HepG2 (cell line): ENCODE measurements at regions not wholly inside any gene's neighbourhood (a gene's known extent, or its start where the extent isn't known, plus 50 kb on each side); places are given as distances from the start of the nearest gene placed in this dataset.

Experiments used
- ATAC-seq: fragments of 200-7000 bp; cut with Tn5 transposase; 3 replicates; pipeline ENCODE4 v1.9.1; 2020; ENCODE audit warnings: mild to moderate bottlenecking, moderate library complexity
- BruUV-seq: library from RNA; stranded (reverse); fragments of 400-500 nt; replicated peaks from 2 replicates; lab custom pipeline; 2021; lab: Mats Ljungman, UMichigan
- CTCF ChIA-PET: fragments of 300-600 bp; formaldehyde crosslinking; extraction: SDS; loops from one replicate; lab custom pipeline; 2021; ENCODE audit warnings: low total read pairs, inconsistent platforms, low intra/inter-chr PET ratio; lab: Yijun Ruan, JAX
- POLR2A ChIA-PET: fragments of 350-600 bp; sonication (Branson Sonifier 250); formaldehyde crosslinking; loops from one replicate; lab custom pipeline; 2020; ENCODE audit warnings: antibody characterized with exemption, inconsistent platforms; lab: Yijun Ruan, JAX
- DNase-seq: peaks from one replicate; pipeline ENCODE4 v3.0.0-alpha.2; 2015; ENCODE audit warnings: low spot score
- FAIRE-seq: peaks from 3 replicates; lab custom pipeline; 2011; peaks lifted over from hg19 to GRCh38; lab: Jason Lieb, UNC
- H2AFZ ChIP-seq: one replicate; pipeline ENCODE4 v1.6.1; 2011; ENCODE audit warnings: low read length, inconsistent platforms
- H3K27ac ChIP-seq: fragments of 300-600 bp; 3 replicates; pipeline ENCODE4 v1.8.0; 2011; ENCODE audit warnings: mixed run types, mild to moderate bottlenecking, mixed read lengths, low read length, inconsistent platforms; ENCODE audit not compliant: insufficient read depth; ENCODE audit errors: extremely low read length
- H3K27me3 ChIP-seq, 2 experiments: fragments of 200-600 bp in 1 of 2; 2 replicates in 1 of 2; 3 replicates in 1 of 2; pipeline versions ENCODE4 v1.6.0 to v1.8.0; 2011; ENCODE audit warnings: low read length in 2 of 2, mild to moderate bottlenecking in 2 of 2, moderate library complexity in 2 of 2, inconsistent platforms in 1 of 2; ENCODE audit not compliant: insufficient read depth in 2 of 2, control insufficient read depth in 1 of 2
- H3K36me3 ChIP-seq, 2 experiments: fragments of 200-600 bp in 1 of 2; replicated peaks in 1 of 2; 2 replicates in 1 of 2; 3 replicates in 1 of 2; pipeline versions ENCODE4 v1.5.1 to v1.8.0; 2011; ENCODE audit warnings: low read length in 2 of 2, inconsistent platforms in 1 of 2; ENCODE audit not compliant: insufficient read depth in 2 of 2, control insufficient read depth in 1 of 2
- H3K4me1 ChIP-seq: 2 replicates; pipeline ENCODE4 v1.5.1; 2012; ENCODE audit warnings: low read length, inconsistent platforms; ENCODE audit not compliant: insufficient read depth
- H3K4me2 ChIP-seq: 2 replicates; pipeline ENCODE4 v1.6.0; 2011; ENCODE audit warnings: low read depth, low read length, inconsistent platforms
- H3K4me3 ChIP-seq, 3 experiments: fragments of 200-600 bp in 1 of 3; sonication (generic), shearing (Covaris generic) in 1 of 3; replicated peaks in 1 of 3; 2 replicates each; pipeline ENCODE4 v1.5.1; 2011 to 2016; ENCODE audit warnings: low read length in 3 of 3, inconsistent platforms in 2 of 3, low read depth in 2 of 3, mild to moderate bottlenecking in 2 of 3, control low read depth in 1 of 3, mixed read lengths in 1 of 3; ENCODE audit not compliant: insufficient read depth in 1 of 3
- H3K79me2 ChIP-seq: one replicate; pipeline ENCODE4 v1.6.1; 2011; ENCODE audit warnings: low read length, inconsistent platforms; ENCODE audit not compliant: insufficient read depth
- H3K9ac ChIP-seq: 2 replicates; pipeline ENCODE4 v1.6.0; 2011; ENCODE audit warnings: mild to moderate bottlenecking, low read depth, low read length, inconsistent platforms; ENCODE audit not compliant: insufficient read depth
- H3K9me3 ChIP-seq: 2 replicates; pipeline ENCODE4 v1.5.1; 2012; ENCODE audit warnings: mild to moderate bottlenecking, low read length
- H4K20me1 ChIP-seq: 2 replicates; pipeline ENCODE4 v1.6.0; 2011; ENCODE audit warnings: inconsistent platforms, mild to moderate bottlenecking, low read length, moderate library complexity; ENCODE audit not compliant: insufficient read depth
- ARHGAP35 ChIP-seq: sonication (generic); formaldehyde crosslinking; IDR thresholded peaks from 2 replicates; pipeline ENCODE4 v1.9.0; 2022; ENCODE audit warnings: mild to moderate bottlenecking, inconsistent platforms, moderate library complexity, missing genetic modification reagents, borderline replicate concordance
- CBFB ChIP-seq: sonication (generic); formaldehyde crosslinking; IDR thresholded peaks from 2 replicates; pipeline ENCODE4 v1.4.0; 2020; ENCODE audit warnings: missing genetic modification reagents
- CREM ChIP-seq, 2 experiments: sonication (generic) in 1 of 2; formaldehyde crosslinking in 1 of 2; IDR thresholded peaks; 2 replicates each; pipeline versions ENCODE4 v1.4.0 to v1.6.1; 2016 to 2020; ENCODE audit warnings: antibody characterized with exemption in 1 of 2, mild to moderate bottlenecking in 1 of 2, missing genetic modification reagents in 1 of 2
- CSRNP2 ChIP-seq: sonication (generic); formaldehyde crosslinking; conservative IDR thresholded peaks from 2 replicates; pipeline ENCODE4 v1.8.0; 2022; ENCODE audit warnings: low read depth, missing genetic modification reagents
- SIX4 ChIP-seq: sonication (generic); formaldehyde crosslinking; IDR thresholded peaks from 2 replicates; pipeline ENCODE4 v1.4.0; 2020; ENCODE audit warnings: missing genetic modification reagents
- SOX6 ChIP-seq, 2 experiments: fragments of 450-650 bp in 1 of 2; sonication (generic) in 1 of 2; formaldehyde crosslinking in 1 of 2; IDR thresholded peaks; 2 replicates each; pipeline versions ENCODE4 v1.4.0 to v1.6.1; 2017 to 2020; ENCODE audit warnings: antibody characterized with exemption in 1 of 2, mild to moderate bottlenecking in 1 of 2, missing genetic modification reagents in 1 of 2
- ZEB1 ChIP-seq: IDR thresholded peaks from 2 replicates; pipeline ENCODE4 v1.6.1; 2012; ENCODE audit warnings: mild to moderate bottlenecking, low read depth, inconsistent platforms; ENCODE audit not compliant: insufficient replicate concordance
- ZNF180 ChIP-seq: sonication (generic); formaldehyde crosslinking; IDR thresholded peaks from 2 replicates; pipeline ENCODE4 v1.4.0; 2020; ENCODE audit warnings: low read depth, missing genetic modification reagents, borderline replicate concordance
- ZNF354B ChIP-seq: sonication (generic); formaldehyde crosslinking; IDR thresholded peaks from 2 replicates; pipeline ENCODE4 v1.8.0; 2022; ENCODE audit warnings: mild to moderate bottlenecking, missing genetic modification reagents
- ZNF383 ChIP-seq: sonication (generic); formaldehyde crosslinking; IDR thresholded peaks from 2 replicates; pipeline ENCODE4 v1.4.0; 2020; ENCODE audit warnings: missing genetic modification reagents, mild to moderate bottlenecking, borderline replicate concordance
- ZNF687 ChIP-seq: sonication (generic); formaldehyde crosslinking; IDR thresholded peaks from 2 replicates; pipeline ENCODE4 v1.5.1; 2020; ENCODE audit warnings: mild to moderate bottlenecking, missing genetic modification reagents, moderate library complexity
- ZNF720 ChIP-seq: sonication (generic); formaldehyde crosslinking; IDR thresholded peaks from 2 replicates; pipeline ENCODE4 v1.4.0; 2020; ENCODE audit warnings: missing genetic modification reagents
- WGBS: methylation state at CpG from one replicate; pipeline ENCODE4 v1.1.6; 2017; ENCODE audit warnings: low lambda C conversion rate; 5-methylcytosine and 5-hydroxymethylcytosine counted together
- in situ Hi-C: cut with HindIII; loops from 2 replicates; pipeline ENCODE4 v1.10.0; 2017; ENCODE audit warnings: low pct_unique_long_range_greater_than_20kb; ENCODE audit not compliant: extremely low pct_ligation_motif_present
- intact Hi-C: fragments of 100-400 bp; cut with micrococcal nuclease; formaldehyde crosslinking; loops from one replicate; pipeline ENCODE4 v1.10.0; 2022; ENCODE audit not compliant: unreplicated experiment

- no peak overlapping the region for H3K4me2 ChIP-seq
- no peaks in the 10 kb centered on the region for H4K20me1 ChIP-seq
- no peaks in the 10 kb centered on the region for H3K27me3 ChIP-seq
- ChIA-PET CTCF (no interaction called here), POLR2A (no interaction called here)
- DNase-seq (no peak), ATAC-seq (no peak), FAIRE-seq (no peak)
- H3K9ac ChIP-seq = no peak overlapping the region
- H3K4me3 ChIP-seq = no peak overlapping the region
- H3K9me3 ChIP-seq = peaks cover 10% of the 10 kb centered on the region
- BruUV-seq = no TSS peak
- no peak for TF ChIP-seq SOX6 (IDR thresholded peaks at IDR 0.05)
- TF ChIP-seq SOX6 (CRISPR knock-in tag; IDR thresholded peaks at IDR 0.05) = no peak
- TF ChIP-seq ZNF720 (CRISPR knock-in tag) = no peak
- TF ChIP-seq CSRNP2 (CRISPR knock-in tag) = no peak
- TF ChIP-seq ZNF383 (CRISPR knock-in tag) = no peak
- TF ChIP-seq ARHGAP35 (CRISPR knock-in tag) = no peak
- TF ChIP-seq ZEB1 = no peak
- TF ChIP-seq ZNF180 (CRISPR knock-in tag) = no peak
- no peak for TF ChIP-seq ZNF687 (CRISPR knock-in tag)
- TF ChIP-seq CREM (IDR thresholded peaks at IDR 0.05) = no peak
- TF ChIP-seq CREM (CRISPR knock-in tag; IDR thresholded peaks at IDR 0.05) = no peak
- no peak for TF ChIP-seq ZNF354B
- TF ChIP-seq CBFB = no peak
- TF ChIP-seq SIX4 (CRISPR knock-in tag) = no peak
- no peak overlapping the region for H3K27ac ChIP-seq
- H3K4me1 ChIP-seq = no peaks in the 10 kb centered on the region
- no peaks in the 10 kb centered on the region for H3K36me3 ChIP-seq
- H3K79me2 ChIP-seq = no peaks in the 10 kb centered on the region
- WGBS = 0% methylated on average over 3 of the region's 3 CpGs
- intact Hi-C loops = no loop called here
- H2AFZ ChIP-seq = no peak overlapping the region
- in situ Hi-C loops = no loop called here
Observed at GRCh38 chr13:80469853-80470381, 129.0 kb upstream of the SPRY2 start.
